Stimulated activated CD4-positive, alpha-beta T cell treated with anti-CD3 and anti-CD28 coated beads, Interleukin-15, amount 100 ng/mL, for 24 hours (primary cell): ENCODE measurements at regions not wholly inside any gene's neighbourhood (a gene's known extent, or its start where the extent isn't known, plus 50 kb on each side); places are given as distances from the start of the nearest gene placed in this dataset.

Experiments
- DNase-seq: peaks from one replicate; pipeline ENCODE4 v3.0.0-alpha.2; 2020

- no peak for DNase-seq
These were observed 963.4 kb upstream of the SEMA6D start for GRCh38 chr15:46753946-46754345.

GRCh38 chr15:46763091-46763490 lies 954.2 kb upstream of the SEMA6D start:
- no peak for DNase-seq

DNA sequence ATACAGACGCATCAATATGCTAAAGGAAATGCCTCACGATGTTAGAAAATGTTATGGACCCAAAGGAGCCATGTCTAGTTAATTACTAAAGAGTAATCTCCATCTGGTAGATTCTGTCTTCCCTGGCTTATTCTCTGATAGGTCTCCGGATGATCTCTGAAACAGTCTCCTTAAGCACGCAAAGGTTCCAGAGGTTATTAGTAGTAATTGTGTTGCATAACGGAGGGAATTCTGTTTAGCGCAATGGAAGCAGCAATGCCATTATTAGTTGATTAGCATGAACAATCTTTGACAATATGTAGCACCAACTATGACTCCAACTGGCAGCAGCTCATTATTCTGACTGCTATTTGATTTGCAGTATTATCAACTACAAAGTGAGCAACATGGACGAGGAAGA lies 952.5 kb upstream of the SEMA6D start:
- DNase-seq, result no peak

- no peak for DNase-seq
These were observed 951.3 kb upstream of the SEMA6D start for GRCh38 chr15:46766021-46766420.

- DNase-seq, result no peak
These were observed 949.0 kb upstream of the SEMA6D start for GRCh38 chr15:46768287-46768686.

GRCh38 chr15:46773016-46773415 lies 944.3 kb upstream of the SEMA6D start:
- no peak for DNase-seq

GRCh38 chr15:46778876-46779275 lies 938.4 kb upstream of the SEMA6D start:
- no peak for DNase-seq

DNA sequence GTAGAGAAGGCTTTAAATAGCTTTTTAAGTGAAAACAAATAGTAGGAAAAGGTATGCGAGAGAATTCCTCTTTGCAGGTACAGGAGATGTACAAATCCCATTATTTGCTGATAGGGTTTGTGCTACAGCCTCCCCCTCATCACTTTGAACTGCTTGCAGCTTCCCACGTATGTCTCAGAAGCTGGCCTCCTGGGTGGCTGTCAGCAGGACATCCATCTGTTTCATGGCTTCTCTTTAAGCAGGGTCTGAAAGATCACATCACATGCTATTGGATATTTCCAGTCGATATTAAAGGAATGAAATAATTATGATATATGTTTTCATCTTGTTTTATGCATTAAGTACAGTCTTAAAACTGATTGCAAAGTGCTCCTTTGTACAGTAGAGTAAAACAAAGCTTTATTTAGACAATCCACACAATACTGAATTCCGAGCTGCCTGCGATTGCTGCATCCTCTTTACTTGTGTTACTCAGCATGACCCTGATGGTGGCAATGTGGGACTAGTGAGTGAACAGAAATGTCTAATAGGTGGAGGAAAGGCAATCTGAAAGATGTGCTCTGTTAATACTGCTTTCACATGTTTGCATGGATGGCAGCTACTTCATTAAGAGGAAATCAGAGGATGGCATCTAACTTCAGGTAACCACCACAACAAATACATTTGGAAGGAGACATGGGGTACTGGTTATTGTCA lies 930.6 kb upstream of the SEMA6D start:
- no peak for DNase-seq

DNA sequence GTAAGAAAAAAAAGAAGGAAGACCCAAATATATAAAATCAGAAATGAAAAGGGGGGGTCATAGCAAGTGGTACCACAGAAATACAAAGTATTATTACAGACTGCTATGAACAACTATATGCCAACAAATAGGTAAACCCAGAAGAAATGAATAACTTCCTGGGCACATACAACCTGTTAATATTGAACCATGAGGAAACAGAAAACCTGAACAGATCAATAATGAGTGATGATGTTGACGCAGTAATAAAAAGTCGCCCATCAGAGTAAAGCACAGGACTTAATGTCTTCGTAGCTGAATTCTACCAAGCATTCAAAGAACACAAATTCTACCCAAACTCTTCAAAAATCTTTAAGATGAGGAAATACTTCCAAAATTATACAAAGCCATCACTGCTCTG lies 921.6 kb upstream of the SEMA6D start:
- DNase-seq, result no peak

DNA sequence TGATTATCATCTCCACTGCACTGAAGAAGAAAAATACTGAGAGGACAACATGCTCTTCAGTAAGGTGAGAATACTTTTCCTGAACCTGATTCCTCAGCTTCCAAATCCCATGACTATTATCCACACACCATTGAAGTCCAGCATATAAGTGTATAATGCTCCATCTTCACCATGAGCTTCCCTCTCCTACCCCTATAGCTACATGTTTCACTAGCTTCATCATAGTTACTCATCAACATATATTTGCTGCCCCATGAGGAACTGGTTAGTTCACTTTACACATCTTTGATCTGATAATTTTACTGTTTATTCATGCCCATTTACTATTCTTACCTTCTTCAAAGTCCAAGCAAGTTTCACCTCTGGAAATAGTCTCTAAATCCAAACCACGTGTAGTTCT lies 908.5 kb upstream of the SEMA6D start:
- DNase-seq, result no peak

DNA sequence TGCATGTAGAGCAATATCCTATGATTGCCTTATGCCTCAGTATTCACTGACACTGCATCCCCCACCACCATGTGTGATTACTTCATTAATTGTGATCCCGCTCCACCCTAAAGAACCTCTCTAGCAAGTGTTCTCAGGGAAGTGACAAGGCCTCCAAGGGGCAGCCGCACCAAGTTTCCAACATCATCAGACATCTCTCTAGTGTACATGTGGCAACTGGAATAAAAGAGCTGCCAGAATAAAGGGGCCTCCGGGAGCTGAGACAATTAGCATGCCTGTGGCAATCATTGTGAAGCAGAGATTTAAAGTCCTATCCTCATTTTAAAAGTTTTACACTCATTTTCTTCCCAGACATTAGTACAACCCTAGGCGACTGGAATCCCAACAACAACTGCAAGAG lies 902.1 kb upstream of the SEMA6D start:
- DNase-seq, result no peak

- no peak for DNase-seq
These were observed 901.5 kb upstream of the SEMA6D start for GRCh38 chr15:46815765-46816164.

DNA sequence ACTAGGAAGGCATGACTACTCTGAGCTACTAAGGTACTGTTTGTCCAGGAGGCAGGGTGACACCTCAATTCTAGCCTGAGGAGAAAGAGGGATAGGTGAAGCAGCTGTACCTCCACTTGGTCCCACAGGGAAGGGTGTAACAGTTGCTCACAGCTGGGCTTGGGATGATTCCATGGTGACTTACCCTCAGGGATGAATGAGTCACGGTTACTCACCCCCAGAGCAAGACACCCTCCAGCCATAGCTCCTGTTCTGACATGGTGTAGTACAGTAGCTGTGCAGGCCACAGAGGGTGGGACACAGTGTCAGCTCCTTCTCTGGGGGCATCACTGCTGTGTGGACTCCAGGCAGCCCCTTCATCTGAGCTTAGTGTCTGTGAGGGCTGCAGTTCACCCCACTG lies 868.6 kb upstream of the SEMA6D start:
- no peak for DNase-seq

DNA sequence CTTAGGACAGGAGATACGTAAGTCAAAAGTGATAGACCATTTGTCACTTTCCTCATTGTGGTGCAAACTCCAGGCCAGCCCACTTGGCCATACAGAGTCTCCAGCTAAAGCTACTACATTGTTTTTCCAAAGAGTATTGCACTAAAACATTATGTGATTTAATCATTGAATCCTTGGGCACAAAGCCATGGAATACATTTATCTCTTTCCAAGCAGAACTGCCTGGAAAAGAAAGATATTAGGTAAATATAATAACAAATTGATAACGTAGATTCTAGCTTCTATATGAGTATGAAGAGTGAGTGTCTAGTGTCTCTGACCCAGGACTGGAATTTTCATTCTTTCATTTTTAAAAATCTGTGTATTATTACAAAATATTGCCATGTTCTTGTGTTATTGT lies 863.7 kb upstream of the SEMA6D start:
- DNase-seq, result no peak

GRCh38 chr15:46854564-46854963 lies 862.7 kb upstream of the SEMA6D start:
- no peak for DNase-seq

GRCh38 chr15:46855388-46855787 lies 861.9 kb upstream of the SEMA6D start:
- DNase-seq, result no peak

DNA sequence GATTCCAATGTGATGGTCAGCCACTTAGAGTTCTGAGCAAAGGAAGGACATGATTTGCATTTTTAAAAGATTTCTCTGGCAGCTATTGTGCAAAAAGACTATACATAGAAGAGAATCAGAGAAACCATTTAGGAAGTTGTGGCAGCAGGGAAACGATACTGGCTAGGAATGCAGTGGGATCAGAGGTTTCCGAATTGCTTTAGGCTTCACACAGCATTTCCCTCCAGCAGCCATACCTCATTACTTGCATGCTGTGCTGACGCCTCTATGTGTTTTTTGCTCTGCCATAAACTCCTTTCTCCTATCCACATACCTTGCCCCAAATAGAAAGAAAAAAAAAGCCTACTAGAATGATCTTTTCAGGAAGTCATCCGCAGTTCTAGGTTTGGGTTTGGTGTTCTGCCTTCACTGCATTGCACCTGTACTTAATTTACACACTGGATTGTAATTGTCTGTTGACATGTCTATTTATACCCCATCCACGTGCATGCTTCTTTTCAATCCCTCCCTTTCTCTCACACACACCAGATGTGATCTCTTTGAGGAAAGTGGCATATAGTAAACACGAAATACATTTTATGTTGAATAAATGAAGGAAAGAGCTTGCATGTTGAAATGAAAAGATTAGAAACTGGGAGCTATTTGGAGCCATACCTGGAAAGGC lies 860.3 kb upstream of the SEMA6D start:
- no peak for DNase-seq

DNA sequence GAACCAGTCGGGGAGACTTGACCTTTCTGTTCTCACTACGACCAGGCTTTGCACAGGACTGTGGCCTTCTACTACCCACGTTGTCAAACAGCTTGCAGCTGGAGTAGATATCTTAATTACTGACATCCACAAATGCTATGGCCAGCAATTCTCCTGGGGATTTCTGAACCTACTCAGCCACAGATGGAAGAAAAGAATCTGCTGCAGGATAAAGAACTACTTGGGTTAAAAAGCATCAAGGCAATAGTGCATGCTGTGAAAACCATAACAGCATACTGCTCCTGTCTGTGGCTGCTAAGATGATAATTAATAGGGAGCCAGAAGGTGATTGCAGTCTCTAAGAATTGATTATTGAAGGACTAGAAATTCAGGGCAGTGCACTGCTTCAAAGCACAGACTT lies 859.2 kb upstream of the SEMA6D start:
- DNase-seq, result no peak

DNA sequence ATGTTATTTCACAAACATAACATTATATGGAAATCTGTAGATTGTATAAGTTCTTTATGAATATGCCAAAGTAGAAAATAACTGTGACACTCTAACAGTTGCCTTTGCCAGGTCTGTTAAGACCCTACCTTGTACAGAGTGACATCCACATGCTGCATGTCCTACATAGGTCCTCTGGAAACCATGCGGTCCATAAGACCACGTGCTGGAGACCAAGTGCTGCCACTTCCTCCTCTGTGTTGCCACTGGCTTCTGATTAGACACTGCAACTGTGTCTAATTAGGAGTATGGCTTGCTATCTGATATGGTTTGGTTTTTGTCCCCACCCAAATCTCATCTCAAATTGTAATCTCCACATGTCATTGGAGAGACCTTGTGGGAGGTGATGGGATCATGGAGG lies 855.5 kb upstream of the SEMA6D start:
- no peak for DNase-seq

DNA sequence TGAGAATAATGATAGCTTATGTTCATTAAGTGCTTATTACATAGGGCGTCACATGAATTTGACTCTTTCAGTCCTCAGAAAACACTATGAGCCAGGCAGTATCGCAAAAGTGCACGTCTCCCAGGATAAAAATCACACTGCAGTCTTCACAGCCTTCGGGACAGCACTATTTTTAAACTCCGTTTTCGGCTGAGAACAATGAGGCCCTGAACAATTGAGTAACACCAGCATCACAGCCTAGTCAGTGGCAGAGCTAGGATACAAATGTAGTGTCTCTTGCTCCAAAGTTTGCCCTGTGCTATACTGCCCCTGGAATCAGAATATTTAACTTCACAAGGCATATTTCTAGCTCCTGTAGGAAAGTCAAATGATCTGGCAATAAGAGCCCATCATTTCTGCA lies 852.1 kb upstream of the SEMA6D start:
- no peak for DNase-seq

DNA sequence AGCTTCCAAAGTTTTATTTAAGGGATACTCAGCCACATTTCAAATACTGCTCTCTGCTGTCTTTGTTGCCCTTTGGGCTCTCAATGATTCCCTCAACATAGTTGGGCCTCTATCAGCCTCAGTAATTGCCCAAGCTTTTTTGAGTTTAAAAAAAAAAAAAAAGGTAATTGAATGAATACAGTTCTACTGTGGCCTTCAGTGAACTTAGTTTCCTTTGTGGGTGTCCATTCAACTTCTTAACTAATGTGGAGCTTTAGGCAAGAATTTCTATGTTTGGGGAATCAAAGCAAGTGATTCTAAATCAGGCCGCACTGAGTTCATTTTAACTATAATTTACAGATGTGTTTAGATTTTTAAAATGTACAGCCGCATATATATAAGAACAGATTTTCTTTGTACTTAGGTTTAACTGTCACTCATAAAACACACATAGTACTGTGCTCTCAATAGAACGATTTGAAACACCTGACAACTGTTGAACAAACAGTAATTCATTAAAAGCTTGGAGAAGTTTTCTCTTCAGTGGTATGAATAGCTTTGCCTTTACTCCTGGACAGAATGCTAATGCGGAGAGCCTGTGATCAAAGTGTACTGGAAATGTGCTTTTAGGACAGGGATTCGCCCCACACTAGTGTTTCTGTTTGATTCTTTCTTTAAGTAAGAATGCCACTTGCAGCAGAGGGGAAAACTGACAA lies 844.9 kb upstream of the SEMA6D start:
- DNase-seq, result no peak

DNA sequence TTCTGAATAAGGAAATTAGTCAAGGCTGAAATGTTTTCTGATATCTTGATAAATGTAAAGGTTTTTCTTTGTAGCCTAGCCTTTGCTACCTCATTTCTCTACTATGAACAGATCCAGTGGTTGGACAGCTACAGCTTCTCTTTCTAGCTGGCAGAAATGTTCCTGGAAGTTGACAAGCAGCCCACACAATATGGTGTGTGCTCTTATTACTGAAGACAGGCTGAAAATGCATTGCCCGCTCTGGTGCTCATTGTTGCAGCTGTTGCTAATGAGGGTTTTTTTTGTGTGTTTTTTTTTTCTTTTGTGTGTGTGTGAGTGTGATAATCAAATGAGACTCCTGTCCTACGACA lies 844.3 kb upstream of the SEMA6D start:
- no peak for DNase-seq

- no peak for DNase-seq
These were observed 838.1 kb upstream of the SEMA6D start for GRCh38 chr15:46879032-46879770.

DNA sequence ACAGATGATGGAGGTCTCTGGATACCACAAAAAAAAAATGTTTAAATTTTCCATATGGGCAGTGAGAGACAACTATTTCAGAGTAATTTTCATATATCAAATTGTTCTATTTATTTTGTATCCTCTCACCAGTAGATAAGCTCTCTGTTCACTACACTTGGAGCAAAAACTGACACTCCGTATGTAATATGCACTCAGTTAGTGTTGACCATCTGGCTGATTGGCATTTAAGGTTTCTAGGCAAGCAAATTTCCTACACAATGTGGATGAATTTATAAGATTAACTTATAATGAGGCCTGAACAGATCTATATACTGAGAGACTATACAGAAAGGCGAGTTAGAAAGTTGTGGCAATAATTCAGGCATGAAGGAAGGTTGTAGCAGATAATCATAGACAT lies 836.5 kb upstream of the SEMA6D start:
- DNase-seq, result no peak
